Tibial artery (tissue), 4 donors: ENCODE measurements at regions not wholly inside any gene's neighbourhood (a gene's known extent, or its start where the extent isn't known, plus 50 kb on each side); places are given as distances from the start of the nearest gene placed in this dataset.

Source experiments
- DNase-seq, 2 donors: peaks; one replicate each; pipeline ENCODE4 v3.0.0-alpha.2; 2019
- H3K27ac ChIP-seq, 2 donors: fragments of 200-600 bp; sonication (generic) in 1 of 2; 1 replicate in 1 of 2; 2 replicates in 1 of 2; pipeline ENCODE4 v1.5.1; 2018 to 2019; ENCODE audit warnings: mild to moderate bottlenecking in 1 of 2
- H3K27me3 ChIP-seq, 2 donors: fragments of 200-600 bp; sonication (generic) in 1 of 2; one replicate each; pipeline versions ENCODE4 v1.5.1 to v1.6.0; 2016 to 2019
- H3K36me3 ChIP-seq, 3 donors: fragments of 200-600 bp; sonication (generic) in 2 of 3; one replicate each; pipeline ENCODE4 v1.5.1; 2016 to 2019; ENCODE audit warnings: mild to moderate bottlenecking in 2 of 3
- H3K4me1 ChIP-seq, 4 donors: fragments of 200-600 bp; sonication (generic) in 2 of 4; 1 replicate in 3 of 4; 2 replicates in 1 of 4; pipeline ENCODE4 v1.5.1; 2016 to 2019
- H3K4me3 ChIP-seq, 2 donors: fragments of 200-600 bp; sonication (generic) in 1 of 2; 1 replicate in 1 of 2; 2 replicates in 1 of 2; pipeline ENCODE4 v1.5.1; 2018 to 2019; ENCODE audit warnings: mild to moderate bottlenecking in 2 of 2
- H3K9me3 ChIP-seq, 3 donors: fragments of 200-600 bp; sonication (generic) in 1 of 3; one replicate each; pipeline ENCODE4 v1.5.1; 2016 to 2019
- CTCF ChIP-seq, 2 experiments: fragments of 200-600 bp in 1 of 2; fragments of 450-650 bp in 1 of 2; IDR thresholded peaks; one replicate each; pipeline ENCODE4 v1.5.1; 2017 to 2019; ENCODE audit warnings: antibody characterized with exemption in 2 of 2, mild to moderate bottlenecking in 1 of 2, moderate library complexity in 1 of 2
- intact Hi-C: fragments of 100-400 bp; cut with DNase I; formaldehyde crosslinking; loops from one replicate; pipeline ENCODE4 v1.15.0; 2023; ENCODE audit warnings: low total_unique reads

GRCh38 chr14:55523321-55523720 is 56.7 kb upstream of the KTN1 start:
- Histone ChIP-seq H3K27ac (no peak overlapping the region), H3K4me3 (no peak overlapping the region), H3K9me3 (peaks cover 0 to 20% (median 0%) of the 10 kb centered on the region in 3 donors), H3K4me1 (no peaks in the 10 kb centered on the region), H3K27me3 (no peaks in the 10 kb centered on the region), H3K36me3 (no peaks in the 10 kb centered on the region)
- DNase-seq: no peak
- intact Hi-C loops: no loop called here
- no peak for TF ChIP-seq CTCF (IDR thresholded peaks at IDR 0.05)
